Thyroid gland (tissue), 4 donors: ENCODE measurements at regions not wholly inside any gene's neighbourhood (a gene's known extent, or its start where the extent isn't known, plus 50 kb on each side); places are given as distances from the start of the nearest gene placed in this dataset.

Experiments used
- CTCF ChIP-seq, 6 experiments: fragments of 200-600 bp in 3 of 6; fragments of 450-650 bp in 3 of 6; sonication (generic) in 3 of 6; IDR thresholded peaks; one replicate each; pipeline ENCODE4 v1.5.1; 2016 to 2019; ENCODE audit warnings: antibody characterized with exemption in 6 of 6, mild to moderate bottlenecking in 2 of 6, inconsistent platforms in 1 of 6, moderate library complexity in 1 of 6
- POLR2A ChIP-seq, 2 donors: fragments of 450-650 bp; IDR thresholded peaks; one replicate each; pipeline ENCODE4 v1.6.1; 2017; ENCODE audit warnings: antibody characterized with exemption in 2 of 2, mild to moderate bottlenecking in 2 of 2, moderate library complexity in 1 of 2

GRCh38 chr9:71384343-71384742 is 262.9 kb upstream of the TRPM3 start:
- TF ChIP-seq CTCF (IDR thresholded peaks at IDR 0.05) (no peak), POLR2A (IDR thresholded peaks at IDR 0.05) (no peak)
